Cerebellar cortex (tissue), 1 donor: ENCODE measurements at regions not wholly inside any gene's neighbourhood (a gene's known extent, or its start where the extent isn't known, plus 50 kb on each side); places are given as distances from the start of the nearest gene placed in this dataset.
"Not testable (repeated sequence)": the region's sequence is repeated elsewhere in the genome, so short reads cannot be mapped to it uniquely, and the experiment has no call there.

Source experiments
- DNase-seq: peaks from one replicate; pipeline ENCODE4 v3.0.0-alpha.2; 2015; ENCODE audit warnings: low spot score

GRCh38 chr6:9100869-9101580 is 665.7 kb upstream of the SLC35B3 start:
- DNase-seq = no peak

GRCh38 chr6:9095729-9096128 is 660.4 kb upstream of the SLC35B3 start:
- DNase-seq = no peak

- DNase-seq = no peak
Observed at GRCh38 chr6:9095137-9095536, 659.8 kb upstream of the SLC35B3 start.

GRCh38 chr6:9089724-9090123 is 654.4 kb upstream of the SLC35B3 start:
- no peak for DNase-seq

- no peak for DNase-seq
Observed at GRCh38 chr6:9087470-9087869, 652.1 kb upstream of the SLC35B3 start.

- no peak for DNase-seq
Observed at GRCh38 chr6:9086331-9086730, 651.0 kb upstream of the SLC35B3 start.

GRCh38 chr6:9085709-9086070 is 650.3 kb upstream of the SLC35B3 start:
- DNase-seq = no peak

GRCh38 chr6:9085054-9085708 is 649.8 kb upstream of the SLC35B3 start:
- DNase-seq = no peak

- no peak for DNase-seq
Observed at GRCh38 chr6:9083108-9083507, 647.8 kb upstream of the SLC35B3 start.

- DNase-seq = no peak
Observed at GRCh38 chr6:9066726-9067125, 631.4 kb upstream of the SLC35B3 start.

GRCh38 chr6:9064156-9064555 is 628.8 kb upstream of the SLC35B3 start:
- DNase-seq = no peak

GRCh38 chr6:9062596-9062995 is 627.3 kb upstream of the SLC35B3 start:
- DNase-seq = no peak

GRCh38 chr6:9057937-9058336 is 622.6 kb upstream of the SLC35B3 start:
- DNase-seq = no peak

GRCh38 chr6:9056556-9056955 is 621.2 kb upstream of the SLC35B3 start:
- no peak for DNase-seq

- no peak for DNase-seq
Observed at GRCh38 chr6:9044426-9044825, 609.1 kb upstream of the SLC35B3 start.

- DNase-seq = no peak
Observed at GRCh38 chr6:9040718-9041117, 605.4 kb upstream of the SLC35B3 start.

GRCh38 chr6:9039258-9039657 is 603.9 kb upstream of the SLC35B3 start:
- no peak for DNase-seq

GRCh38 chr6:9028086-9028485 is 592.7 kb upstream of the SLC35B3 start:
- no peak for DNase-seq

GRCh38 chr6:9025796-9026394 is 590.5 kb upstream of the SLC35B3 start:
- DNase-seq = no peak

GRCh38 chr6:9025228-9025627 is 589.9 kb upstream of the SLC35B3 start:
- DNase-seq = no peak

GRCh38 chr6:9024246-9024645 is 588.9 kb upstream of the SLC35B3 start:
- DNase-seq = not testable (repeated sequence)

- DNase-seq = no peak
Observed at GRCh38 chr6:9020001-9020400, 584.7 kb upstream of the SLC35B3 start.

- DNase-seq = no peak
Observed at GRCh38 chr6:9009931-9010330, 574.6 kb upstream of the SLC35B3 start.

- DNase-seq = no peak
Observed at GRCh38 chr6:9007027-9007426, 571.7 kb upstream of the SLC35B3 start.
